HEK293 (cell line): ENCODE measurements at regions not wholly inside any gene's neighbourhood (a gene's known extent, or its start where the extent isn't known, plus 50 kb on each side); places are given as distances from the start of the nearest gene placed in this dataset.

ENCODE experiments used
- BCL11A ChIP-seq: fragments of 450-650 bp; formaldehyde crosslinking; IDR thresholded peaks from 2 replicates; pipeline ENCODE4 v1.5.1; 2016; ENCODE audit warnings: low read depth, missing biosample characterization, missing genetic modification characterization
- BCL11B ChIP-seq: fragments of 450-650 bp; formaldehyde crosslinking; IDR thresholded peaks from 2 replicates; pipeline ENCODE4 v1.5.1; 2016; ENCODE audit warnings: low read depth, missing biosample characterization, missing genetic modification characterization
- CTCF ChIP-seq: fragments of 450-650 bp; formaldehyde crosslinking; IDR thresholded peaks from 2 replicates; pipeline ENCODE4 v1.5.1; 2016; ENCODE audit warnings: missing biosample characterization, missing genetic modification characterization
- SCRT1 ChIP-seq: fragments of 450-650 bp; formaldehyde crosslinking; IDR thresholded peaks from 2 replicates; pipeline ENCODE4 v1.5.1; 2016; ENCODE audit warnings: missing biosample characterization, missing genetic modification characterization, borderline replicate concordance
- ZNF501 ChIP-seq: fragments of 450-650 bp; formaldehyde crosslinking; IDR thresholded peaks from 2 replicates; pipeline ENCODE4 v1.5.1; 2016; ENCODE audit warnings: missing biosample characterization, missing genetic modification characterization

GRCh38 chr5:57581772-57582171 is 99.2 kb upstream of the ACTBL2 start:
- no peak for TF ChIP-seq BCL11A (tag by site-specific recombination)
- no peak for TF ChIP-seq BCL11B (tag by site-specific recombination)
- TF ChIP-seq ZNF501 (tag by site-specific recombination) = no peak
- no peak for TF ChIP-seq SCRT1
- no peak for TF ChIP-seq CTCF
